ENCODE measurements at regions not wholly inside any gene's neighbourhood (a gene's known extent, or its start where the extent isn't known, plus 50 kb on each side); places are given as distances from the start of the nearest gene placed in this dataset.

GRCh38 chr22:45105281-45105702 lies 58.4 kb upstream of the NUP50 start:
- TF ChIP-seq POLR2A (IDR thresholded peaks at IDR 0.05; ENCODE audit: low read depth, low read length) (no peak), POLR2AphosphoS5 (IDR thresholded peaks at IDR 0.05; ENCODE audit: low read depth, low read length) (no peak)

Data from GM12892 (cell line).